HL-60 (cell line): ENCODE measurements at regions not wholly inside any gene's neighbourhood (a gene's known extent, or its start where the extent isn't known, plus 50 kb on each side); places are given as distances from the start of the nearest gene placed in this dataset.

Experiments used
- DNase-seq, 2 experiments: peaks; one replicate each; pipeline ENCODE4 v3.0.0-alpha.2; 2010 to 2020; ENCODE audit warnings: low read depth in 1 of 2, low spot score in 1 of 2
- H3K27ac ChIP-seq: fragments of 250-450 bp; sonication (Bioruptor Pico); replicated peaks from 2 replicates; pipeline ENCODE4 v1.5.1; 2020; ENCODE audit warnings: mild to moderate bottlenecking, moderate library complexity
- H3K27me3 ChIP-seq: fragments of 250-450 bp; sonication (Bioruptor Pico); 2 replicates; pipeline ENCODE4 v1.5.1; 2021; ENCODE audit warnings: mild to moderate bottlenecking, moderate library complexity; ENCODE audit not compliant: insufficient read depth, poor library complexity, severe bottlenecking
- H3K4me3 ChIP-seq: replicated peaks from 2 replicates; pipeline ENCODE4 v1.5.1; 2011; ENCODE audit warnings: mild to moderate bottlenecking, control low read depth, low read length; ENCODE audit not compliant: insufficient read depth
- GABPA ChIP-seq: IDR thresholded peaks from 2 replicates; pipeline ENCODE4 v1.6.1; 2012; ENCODE audit warnings: low read depth
- POLR2AphosphoS5 ChIP-seq: IDR thresholded peaks from 2 replicates; pipeline ENCODE4 v1.6.1; 2012; ENCODE audit warnings: low read depth
- SPI1 ChIP-seq: IDR thresholded peaks from 2 replicates; pipeline ENCODE4 v1.6.1; 2012; ENCODE audit warnings: low read depth, mild to moderate bottlenecking, borderline replicate concordance
- TF ChIP-seq, protein P1 (sequence below): IDR thresholded peaks from 2 replicates; pipeline ENCODE4 v1.6.1; 2012; ENCODE audit warnings: low read depth; ENCODE audit not compliant: insufficient replicate concordance
- TF ChIP-seq, protein P2 (sequence below): IDR thresholded peaks from one replicate; pipeline ENCODE4 v1.5.1; 2011; ENCODE audit warnings: low read length, control low read depth, inconsistent platforms; ENCODE audit not compliant: insufficient read depth

DNA sequence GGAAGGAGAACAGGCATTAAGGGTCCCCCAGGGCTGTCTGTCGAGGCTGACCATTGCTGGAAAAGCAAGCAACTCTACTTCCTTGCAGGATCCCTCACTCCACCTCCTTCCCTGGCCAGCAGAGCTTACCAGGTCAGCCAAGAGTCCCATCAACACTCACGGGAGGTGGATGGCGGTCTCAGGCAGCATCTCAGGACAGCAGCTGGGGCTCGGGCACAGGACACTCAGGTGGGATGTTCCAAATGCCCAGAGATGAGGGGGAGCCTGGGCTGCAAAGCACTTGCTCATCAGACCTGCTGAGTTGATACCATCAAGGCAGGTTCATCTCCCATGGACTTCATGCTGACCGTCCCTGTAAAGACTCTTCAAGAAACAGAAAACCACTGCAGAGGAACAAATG is 559.8 kb downstream of the NPHP4 start:
- H3K27me3 ChIP-seq: peaks cover 4% of the 10 kb centered on the region
- no peak overlapping the region for H3K27ac ChIP-seq
- DNase-seq: no peak
- H3K4me3 ChIP-seq: no peak overlapping the region
- TF ChIP-seq SPI1 (no peak), POLR2AphosphoS5 (no peak), GABPA (no peak)
- TF ChIP-seq, protein P1, sequence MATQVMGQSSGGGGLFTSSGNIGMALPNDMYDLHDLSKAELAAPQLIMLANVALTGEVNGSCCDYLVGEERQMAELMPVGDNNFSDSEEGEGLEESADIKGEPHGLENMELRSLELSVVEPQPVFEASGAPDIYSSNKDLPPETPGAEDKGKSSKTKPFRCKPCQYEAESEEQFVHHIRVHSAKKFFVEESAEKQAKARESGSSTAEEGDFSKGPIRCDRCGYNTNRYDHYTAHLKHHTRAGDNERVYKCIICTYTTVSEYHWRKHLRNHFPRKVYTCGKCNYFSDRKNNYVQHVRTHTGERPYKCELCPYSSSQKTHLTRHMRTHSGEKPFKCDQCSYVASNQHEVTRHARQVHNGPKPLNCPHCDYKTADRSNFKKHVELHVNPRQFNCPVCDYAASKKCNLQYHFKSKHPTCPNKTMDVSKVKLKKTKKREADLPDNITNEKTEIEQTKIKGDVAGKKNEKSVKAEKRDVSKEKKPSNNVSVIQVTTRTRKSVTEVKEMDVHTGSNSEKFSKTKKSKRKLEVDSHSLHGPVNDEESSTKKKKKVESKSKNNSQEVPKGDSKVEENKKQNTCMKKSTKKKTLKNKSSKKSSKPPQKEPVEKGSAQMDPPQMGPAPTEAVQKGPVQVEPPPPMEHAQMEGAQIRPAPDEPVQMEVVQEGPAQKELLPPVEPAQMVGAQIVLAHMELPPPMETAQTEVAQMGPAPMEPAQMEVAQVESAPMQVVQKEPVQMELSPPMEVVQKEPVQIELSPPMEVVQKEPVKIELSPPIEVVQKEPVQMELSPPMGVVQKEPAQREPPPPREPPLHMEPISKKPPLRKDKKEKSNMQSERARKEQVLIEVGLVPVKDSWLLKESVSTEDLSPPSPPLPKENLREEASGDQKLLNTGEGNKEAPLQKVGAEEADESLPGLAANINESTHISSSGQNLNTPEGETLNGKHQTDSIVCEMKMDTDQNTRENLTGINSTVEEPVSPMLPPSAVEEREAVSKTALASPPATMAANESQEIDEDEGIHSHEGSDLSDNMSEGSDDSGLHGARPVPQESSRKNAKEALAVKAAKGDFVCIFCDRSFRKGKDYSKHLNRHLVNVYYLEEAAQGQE: no peak
- TF ChIP-seq, protein P2, sequence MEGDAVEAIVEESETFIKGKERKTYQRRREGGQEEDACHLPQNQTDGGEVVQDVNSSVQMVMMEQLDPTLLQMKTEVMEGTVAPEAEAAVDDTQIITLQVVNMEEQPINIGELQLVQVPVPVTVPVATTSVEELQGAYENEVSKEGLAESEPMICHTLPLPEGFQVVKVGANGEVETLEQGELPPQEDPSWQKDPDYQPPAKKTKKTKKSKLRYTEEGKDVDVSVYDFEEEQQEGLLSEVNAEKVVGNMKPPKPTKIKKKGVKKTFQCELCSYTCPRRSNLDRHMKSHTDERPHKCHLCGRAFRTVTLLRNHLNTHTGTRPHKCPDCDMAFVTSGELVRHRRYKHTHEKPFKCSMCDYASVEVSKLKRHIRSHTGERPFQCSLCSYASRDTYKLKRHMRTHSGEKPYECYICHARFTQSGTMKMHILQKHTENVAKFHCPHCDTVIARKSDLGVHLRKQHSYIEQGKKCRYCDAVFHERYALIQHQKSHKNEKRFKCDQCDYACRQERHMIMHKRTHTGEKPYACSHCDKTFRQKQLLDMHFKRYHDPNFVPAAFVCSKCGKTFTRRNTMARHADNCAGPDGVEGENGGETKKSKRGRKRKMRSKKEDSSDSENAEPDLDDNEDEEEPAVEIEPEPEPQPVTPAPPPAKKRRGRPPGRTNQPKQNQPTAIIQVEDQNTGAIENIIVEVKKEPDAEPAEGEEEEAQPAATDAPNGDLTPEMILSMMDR: no peak

DNA sequence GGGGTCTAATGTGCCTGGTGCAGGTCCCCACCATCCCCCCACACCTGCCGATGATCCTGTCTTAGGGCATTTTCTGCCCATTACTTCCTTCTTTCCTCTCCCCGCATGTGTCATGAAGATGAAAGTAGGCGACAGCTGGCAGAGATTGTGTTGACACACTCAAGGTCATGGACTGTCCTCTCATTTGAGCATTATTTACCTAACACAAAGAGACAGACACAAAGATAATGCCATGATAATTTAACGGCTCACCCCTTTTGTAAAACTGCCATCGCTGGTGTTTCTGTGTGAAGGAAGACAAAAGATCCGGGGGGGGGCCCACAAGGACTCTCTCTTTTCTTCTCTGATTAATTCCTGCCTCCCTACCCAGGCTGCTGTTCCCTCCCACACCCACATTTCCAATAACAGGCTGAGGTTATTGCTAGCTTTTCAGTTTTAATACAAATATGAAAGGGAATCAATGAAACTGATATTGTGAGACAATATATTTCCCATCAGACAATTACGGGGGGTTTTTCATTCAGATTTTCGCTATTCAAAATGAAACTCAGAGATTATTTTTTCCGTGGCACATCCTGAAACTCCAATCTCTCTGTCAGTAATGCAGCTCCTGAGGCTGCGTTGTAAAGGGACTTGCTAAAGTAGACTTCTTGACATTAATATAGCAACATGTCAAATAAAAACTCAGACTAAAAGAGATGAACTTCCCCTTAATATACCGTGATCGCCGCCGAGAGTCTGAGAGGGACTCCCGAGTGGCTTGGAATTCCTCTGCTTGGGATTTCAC is 561.1 kb downstream of the NPHP4 start:
- H3K4me3 ChIP-seq: no peak overlapping the region
- no peak overlapping the region for H3K27ac ChIP-seq
- H3K27me3 ChIP-seq: peaks cover 4% of the 10 kb centered on the region
- no peak for DNase-seq
- TF ChIP-seq GABPA (no peak), POLR2AphosphoS5 (no peak), SPI1 (no peak)

DNA sequence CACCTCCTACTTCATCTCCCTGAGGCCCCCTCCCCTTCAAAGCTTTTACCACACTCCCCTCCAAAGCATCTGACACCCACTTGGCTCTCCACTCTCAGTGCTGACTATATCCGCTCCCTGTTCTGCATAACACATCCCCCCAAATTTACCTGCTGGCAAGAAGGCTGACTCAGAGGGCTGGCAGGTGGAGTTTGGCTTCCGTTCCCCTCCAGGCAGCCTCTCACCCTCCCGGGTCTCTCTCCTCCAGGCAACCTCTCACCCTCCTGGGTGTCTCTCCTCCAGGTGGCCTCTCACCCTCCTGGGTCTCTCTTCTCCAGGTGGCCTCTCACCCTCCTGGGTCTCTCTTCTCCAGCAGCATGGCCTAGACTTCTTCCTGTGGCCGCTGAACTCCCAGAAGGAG is 562.1 kb downstream of the NPHP4 start:
- Histone ChIP-seq H3K27ac (no peak overlapping the region), H3K27me3 (peaks cover 4% of the 10 kb centered on the region), H3K4me3 (no peak overlapping the region)
- TF ChIP-seq, protein P1: no peak
- TF ChIP-seq, protein P2: no peak
- no peak for TF ChIP-seq GABPA
- TF ChIP-seq SPI1: no peak
- DNase-seq: no peak

DNA sequence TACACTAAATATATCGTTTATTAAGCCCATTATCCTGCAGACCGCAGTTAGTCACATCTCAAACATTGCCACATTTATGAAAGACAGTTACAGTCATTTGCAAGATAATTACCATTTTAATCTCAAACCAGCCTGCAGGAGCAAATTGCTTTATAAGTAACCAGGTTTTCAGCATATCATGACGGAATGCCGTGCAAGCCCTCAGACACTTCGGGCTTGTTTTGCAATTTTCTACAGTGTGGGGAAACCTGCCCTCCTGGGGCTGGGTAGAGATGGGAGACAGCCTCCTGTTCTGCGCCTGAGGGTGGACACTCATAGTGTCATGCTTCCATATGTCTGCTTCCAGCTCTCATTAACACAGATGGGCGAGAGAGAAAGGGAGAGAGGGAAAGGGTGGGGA is 563.9 kb downstream of the NPHP4 start:
- Histone ChIP-seq H3K27ac (no peak overlapping the region), H3K27me3 (peaks cover 4% of the 10 kb centered on the region), H3K4me3 (no peak overlapping the region)
- no peak for DNase-seq
- TF ChIP-seq POLR2AphosphoS5 (no peak), SPI1 (no peak), GABPA (no peak)
- TF ChIP-seq, protein P2: no peak
- TF ChIP-seq, protein P1: no peak
